ENCODE measurements at regions not wholly inside any gene's neighbourhood (a gene's known extent, or its start where the extent isn't known, plus 50 kb on each side); places are given as distances from the start of the nearest gene placed in this dataset.

- TF ChIP-seq, protein P1, sequence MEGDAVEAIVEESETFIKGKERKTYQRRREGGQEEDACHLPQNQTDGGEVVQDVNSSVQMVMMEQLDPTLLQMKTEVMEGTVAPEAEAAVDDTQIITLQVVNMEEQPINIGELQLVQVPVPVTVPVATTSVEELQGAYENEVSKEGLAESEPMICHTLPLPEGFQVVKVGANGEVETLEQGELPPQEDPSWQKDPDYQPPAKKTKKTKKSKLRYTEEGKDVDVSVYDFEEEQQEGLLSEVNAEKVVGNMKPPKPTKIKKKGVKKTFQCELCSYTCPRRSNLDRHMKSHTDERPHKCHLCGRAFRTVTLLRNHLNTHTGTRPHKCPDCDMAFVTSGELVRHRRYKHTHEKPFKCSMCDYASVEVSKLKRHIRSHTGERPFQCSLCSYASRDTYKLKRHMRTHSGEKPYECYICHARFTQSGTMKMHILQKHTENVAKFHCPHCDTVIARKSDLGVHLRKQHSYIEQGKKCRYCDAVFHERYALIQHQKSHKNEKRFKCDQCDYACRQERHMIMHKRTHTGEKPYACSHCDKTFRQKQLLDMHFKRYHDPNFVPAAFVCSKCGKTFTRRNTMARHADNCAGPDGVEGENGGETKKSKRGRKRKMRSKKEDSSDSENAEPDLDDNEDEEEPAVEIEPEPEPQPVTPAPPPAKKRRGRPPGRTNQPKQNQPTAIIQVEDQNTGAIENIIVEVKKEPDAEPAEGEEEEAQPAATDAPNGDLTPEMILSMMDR (conservative IDR thresholded peaks at IDR 0.05; ENCODE audit: low read depth, low read length), result no peak
- TF ChIP-seq EZH2 (IDR thresholded peaks at IDR 0.05; ENCODE audit: borderline replicate concordance, low read depth, low read length, poor library complexity, severe bottlenecking), result no peak
- H3K27me3 ChIP-seq (replicated peaks; ENCODE audit: insufficient read depth, low read depth, low read length, poor library complexity), result no peaks in the 10 kb centered on the region
These were observed 475.2 kb downstream of the EPHA7 start for GRCh38 chr6:92944132-92944531.

DNA sequence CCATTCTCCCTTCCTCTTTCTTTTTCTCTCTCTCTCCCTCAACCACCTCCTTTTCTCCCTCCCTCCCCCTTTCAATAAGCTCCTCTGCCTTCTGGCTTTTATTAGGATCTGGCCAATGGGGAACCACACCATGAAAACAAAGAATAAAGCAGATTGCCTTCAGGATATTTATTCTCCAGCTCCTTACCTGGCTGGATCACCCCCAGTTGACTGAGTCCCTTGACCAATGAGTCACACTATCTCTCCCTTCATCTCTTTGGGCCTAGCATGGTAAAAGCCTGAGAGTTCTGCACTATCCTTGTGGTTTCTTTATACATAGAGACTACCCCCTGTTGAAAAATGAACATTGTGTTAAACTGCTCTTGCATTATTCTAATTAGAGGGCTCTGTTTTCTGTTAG lies 476.8 kb downstream of the EPHA7 start:
- POLR2A ChIA-PET (ENCODE audit: low non-redundant PET), result no interaction called here
- intact Hi-C loops (cut with micrococcal nuclease; ENCODE audit: unreplicated experiment), result no loop called here

More at GRCh38 chr6:92944132-92944531, 475.2 kb downstream of the EPHA7 start:
- no peaks in the 10 kb centered on the region for H3K36me3 ChIP-seq (ENCODE audit: insufficient read depth, low read length, poor library complexity, severe bottlenecking)
- intact Hi-C loops (cut with micrococcal nuclease; ENCODE audit: unreplicated experiment), result no loop called here
- ChIA-PET POLR2A (ENCODE audit: low non-redundant PET) (no interaction called here), CTCF (no interaction called here)
- H3K4me3 ChIP-seq (ENCODE audit: low read depth, low read length, poor library complexity, severe bottlenecking), result no peak overlapping the region
- DNase-seq (ENCODE audit: low spot score), result no peak
- no peak overlapping the region for H3K27ac ChIP-seq (ENCODE audit: low read depth, low read length, poor library complexity, severe bottlenecking)
- H3K9me3 ChIP-seq (ENCODE audit: low read depth, low read length, poor library complexity, severe bottlenecking), result no peaks in the 10 kb centered on the region
- H3K4me1 ChIP-seq (ENCODE audit: insufficient read depth, low read length, poor library complexity, severe bottlenecking), result no peaks in the 10 kb centered on the region
- no TSS peak for BruUV-seq (replicated peaks)

GRCh38 chr6:92934625-92935024 lies 484.7 kb downstream of the EPHA7 start:
- ChIA-PET CTCF (no interaction called here), POLR2A (ENCODE audit: low non-redundant PET) (no interaction called here)
- DNase-seq (ENCODE audit: low spot score), result no peak
- H3K4me1 ChIP-seq (ENCODE audit: insufficient read depth, low read length, poor library complexity, severe bottlenecking), result no peaks in the 10 kb centered on the region
- BruUV-seq (replicated peaks), result no TSS peak
- no peak overlapping the region for H3K4me3 ChIP-seq (ENCODE audit: low read depth, low read length, poor library complexity, severe bottlenecking)
- H3K9me3 ChIP-seq (ENCODE audit: low read depth, low read length, poor library complexity, severe bottlenecking), result no peaks in the 10 kb centered on the region
- H3K27ac ChIP-seq (ENCODE audit: low read depth, low read length, poor library complexity, severe bottlenecking), result no peak overlapping the region
- intact Hi-C loops (cut with micrococcal nuclease; ENCODE audit: unreplicated experiment), result no loop called here
- H3K27me3 ChIP-seq (replicated peaks; ENCODE audit: insufficient read depth, low read depth, low read length, poor library complexity), result no peaks in the 10 kb centered on the region
- no peaks in the 10 kb centered on the region for H3K36me3 ChIP-seq (ENCODE audit: insufficient read depth, low read length, poor library complexity, severe bottlenecking)
- TF ChIP-seq, protein P1 (conservative IDR thresholded peaks at IDR 0.05; ENCODE audit: low read depth, low read length), result no peak
- no peak for TF ChIP-seq EZH2 (IDR thresholded peaks at IDR 0.05; ENCODE audit: borderline replicate concordance, low read depth, low read length, poor library complexity, severe bottlenecking)

More for the DNA sequence above, 476.8 kb downstream of the EPHA7 start:
- H3K36me3 ChIP-seq (ENCODE audit: insufficient read depth, low read length, poor library complexity, severe bottlenecking), result no peaks in the 10 kb centered on the region
- DNase-seq (ENCODE audit: low spot score), result no peak
- no peak for TF ChIP-seq EZH2 (IDR thresholded peaks at IDR 0.05; ENCODE audit: borderline replicate concordance, low read depth, low read length, poor library complexity, severe bottlenecking)
- TF ChIP-seq, protein P1 (conservative IDR thresholded peaks at IDR 0.05; ENCODE audit: low read depth, low read length), result no peak
- CTCF ChIA-PET, result no interaction called here
- H3K27me3 ChIP-seq (replicated peaks; ENCODE audit: insufficient read depth, low read depth, low read length, poor library complexity), result no peaks in the 10 kb centered on the region
- H3K27ac ChIP-seq (ENCODE audit: low read depth, low read length, poor library complexity, severe bottlenecking), result no peak overlapping the region
- BruUV-seq (replicated peaks), result no TSS peak
- H3K9me3 ChIP-seq (ENCODE audit: low read depth, low read length, poor library complexity, severe bottlenecking), result no peaks in the 10 kb centered on the region
- H3K4me1 ChIP-seq (ENCODE audit: insufficient read depth, low read length, poor library complexity, severe bottlenecking), result no peaks in the 10 kb centered on the region
- H3K4me3 ChIP-seq (ENCODE audit: low read depth, low read length, poor library complexity, severe bottlenecking), result no peak overlapping the region

Measured in A673 (cell line).